22Rv1 (cell line): ENCODE measurements at regions not wholly inside any gene's neighbourhood (a gene's known extent, or its start where the extent isn't known, plus 50 kb on each side); places are given as distances from the start of the nearest gene placed in this dataset.

Experiments
- CTCF ChIP-seq: fragments of 450-650 bp; IDR thresholded peaks from 2 replicates; pipeline ENCODE4 v1.5.1; 2017; ENCODE audit warnings: mild to moderate bottlenecking
- ZFX ChIP-seq: fragments of 450-650 bp; IDR thresholded peaks from 2 replicates; pipeline ENCODE4 v1.6.1; 2017; ENCODE audit warnings: antibody characterized with exemption, borderline replicate concordance

- no peak for TF ChIP-seq CTCF
- no peak for TF ChIP-seq ZFX
These were observed 108.2 kb downstream of the FOXD2 start for GRCh38 chr1:47545912-47546483.
